ENCODE measurements at regions not wholly inside any gene's neighbourhood (a gene's known extent, or its start where the extent isn't known, plus 50 kb on each side); places are given as distances from the start of the nearest gene placed in this dataset.
"Not testable (repeated sequence)": the region's sequence is repeated elsewhere in the genome, so short reads cannot be mapped to it uniquely, and the experiment has no call there.

GRCh38 chr7:91356915-91357314 lies 92.7 kb downstream of the FZD1 start:
- DNase-seq: no peak

DNA sequence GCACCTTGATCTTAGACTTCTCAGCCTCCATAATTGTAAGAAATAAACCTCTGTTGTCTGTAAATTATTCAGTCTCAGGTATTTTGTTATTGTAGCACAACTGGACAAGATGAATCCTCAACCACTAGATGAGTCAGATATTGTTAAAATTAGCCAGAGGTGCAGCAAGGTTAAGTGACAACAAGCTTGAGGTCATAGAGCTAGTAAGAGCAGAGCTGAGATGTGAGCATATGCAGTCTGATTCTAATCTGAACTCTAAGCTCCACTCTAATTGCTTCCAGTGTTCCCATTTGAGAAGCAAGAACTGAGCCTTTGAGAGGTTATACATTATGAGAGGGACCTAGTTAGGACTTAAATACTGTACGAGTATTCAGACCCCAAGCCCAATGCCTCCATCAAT lies 93.1 kb downstream of the FZD1 start:
- DNase-seq: no peak

- no peak for DNase-seq
Observed at GRCh38 chr7:91357901-91358300, 93.7 kb downstream of the FZD1 start.

GRCh38 chr7:91358303-91358702 lies 94.1 kb downstream of the FZD1 start:
- no peak for DNase-seq

- not testable (repeated sequence) for DNase-seq
Observed at GRCh38 chr7:91365097-91365496, 100.9 kb downstream of the FZD1 start.

- no peak for DNase-seq
Observed at GRCh38 chr7:91366091-91366490, 101.9 kb downstream of the FZD1 start.

GRCh38 chr7:91367812-91368578 lies 103.8 kb downstream of the FZD1 start:
- DNase-seq: no peak

DNA sequence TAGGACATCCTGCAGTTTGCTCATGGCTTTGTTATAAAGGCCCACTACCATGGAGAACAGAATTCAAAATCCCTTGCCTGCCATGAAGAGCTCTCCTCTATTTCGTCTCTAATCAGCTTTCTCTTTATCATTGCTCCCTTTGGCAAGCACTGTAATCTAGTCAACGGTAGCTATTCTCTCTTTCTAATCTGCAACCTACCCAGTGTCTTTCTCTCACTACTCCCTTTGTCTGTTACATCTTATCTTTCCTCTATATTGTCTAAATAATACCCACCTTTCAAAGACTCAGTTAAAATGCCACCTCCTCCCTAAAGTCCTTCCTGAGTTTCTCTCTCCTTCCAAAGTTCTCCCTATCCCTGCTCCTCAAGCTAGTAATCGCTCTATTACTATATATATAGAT lies 108.1 kb downstream of the FZD1 start:
- no peak for DNase-seq

DNA sequence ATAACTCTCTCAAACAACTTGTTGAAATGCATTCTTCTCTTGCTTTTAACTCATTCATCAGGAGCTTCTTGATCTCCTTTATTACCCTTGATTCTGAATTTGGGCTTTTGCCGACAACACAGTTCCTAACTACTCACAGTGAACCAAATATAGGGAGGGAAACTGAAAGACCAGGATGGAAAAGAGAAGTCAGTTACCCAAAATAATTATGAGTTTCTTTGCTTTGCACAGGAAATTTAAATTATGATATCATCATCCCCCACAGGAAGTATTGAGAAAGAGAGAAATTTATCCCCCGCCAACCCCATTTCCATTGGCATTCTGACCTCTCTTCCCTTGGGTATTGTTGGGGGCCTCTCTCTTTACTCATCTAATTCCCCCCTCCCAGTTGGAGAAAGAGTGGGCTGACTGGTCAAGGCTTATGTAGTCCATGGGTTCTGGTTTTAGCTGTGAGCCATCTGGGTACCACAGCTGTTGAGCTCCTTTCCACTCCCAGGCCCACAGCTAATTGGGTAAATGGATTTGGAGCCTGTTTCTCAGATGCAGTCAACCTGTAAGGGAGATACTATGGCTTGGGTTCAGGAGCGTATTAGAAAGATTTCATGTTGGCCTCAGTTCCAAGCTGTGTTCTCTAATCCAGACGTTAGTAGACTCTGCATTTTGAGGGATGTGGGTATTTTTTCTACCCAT lies 109.0 kb downstream of the FZD1 start:
- DNase-seq: no peak

DNA sequence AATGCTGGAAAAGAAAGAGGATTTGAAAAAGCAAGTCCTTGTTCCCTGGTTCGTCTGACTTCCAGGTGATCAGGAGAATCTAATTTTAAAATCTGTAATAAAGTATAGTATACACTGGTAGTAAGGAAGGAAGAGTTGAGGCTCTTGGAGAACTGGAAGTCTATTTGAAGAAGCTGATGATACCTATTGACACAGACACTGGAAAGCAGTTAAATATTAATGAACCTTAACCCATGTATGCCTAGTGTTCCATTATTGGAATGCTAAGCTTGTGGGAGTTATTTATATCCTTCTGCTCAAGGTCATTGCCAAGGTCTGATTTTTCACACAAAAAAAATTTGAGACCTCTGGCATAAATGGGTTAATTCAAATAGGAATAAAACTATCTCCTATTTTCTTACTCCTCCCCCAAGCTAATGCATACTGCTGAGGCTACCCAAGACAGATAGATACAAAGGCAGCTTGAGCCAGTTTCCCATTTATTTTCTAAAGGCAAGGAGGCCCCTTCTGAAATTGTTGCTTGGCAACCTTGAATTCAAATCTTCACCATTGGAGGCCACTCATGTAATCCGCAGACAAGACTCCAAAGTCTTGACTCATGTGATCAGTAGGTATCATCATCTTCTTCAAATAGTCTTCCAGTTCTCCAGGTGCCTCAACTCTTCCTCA lies 110.2 kb downstream of the FZD1 start:
- DNase-seq: no peak

- no peak for DNase-seq
Observed at GRCh38 chr7:91375378-91375777, 111.1 kb downstream of the FZD1 start.

DNA sequence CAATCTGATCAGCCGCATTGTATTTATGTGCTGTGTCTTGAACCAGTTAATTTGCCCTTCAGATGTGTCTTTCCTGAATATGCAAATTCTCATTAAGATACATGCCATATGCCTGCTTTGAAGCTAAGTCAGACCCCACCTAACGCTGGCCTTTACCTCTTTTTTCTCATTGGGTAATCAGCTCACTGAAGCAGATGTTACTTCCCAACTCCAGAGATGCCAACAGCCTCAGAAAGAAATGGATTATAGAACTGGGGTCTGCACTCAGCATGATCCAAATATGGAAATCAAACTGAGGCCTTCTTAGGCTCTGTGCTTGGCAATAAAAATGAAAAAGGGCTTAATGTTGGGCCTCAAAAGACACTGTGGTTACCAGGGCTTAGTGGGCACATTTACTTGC lies 113.9 kb downstream of the FZD1 start:
- DNase-seq: no peak

DNA sequence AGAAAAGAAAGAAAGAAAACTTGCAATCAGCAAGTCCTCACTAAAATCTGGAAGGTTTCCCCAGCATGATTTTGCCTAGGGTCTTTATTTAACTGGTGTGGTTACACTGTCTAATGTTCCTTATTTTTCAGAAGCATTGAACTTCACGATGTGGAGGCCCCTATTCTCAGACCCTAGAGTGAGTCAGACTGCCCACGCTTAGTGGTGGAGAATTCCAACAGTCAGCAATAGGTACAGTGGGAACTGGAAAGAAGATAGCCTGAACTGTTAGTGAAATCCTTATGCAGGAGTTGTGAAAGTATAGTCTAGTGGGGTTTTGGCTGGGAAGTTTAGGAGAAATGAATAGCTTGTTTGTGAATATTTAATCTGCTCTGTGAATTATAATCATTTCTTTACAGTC lies 115.0 kb downstream of the FZD1 start:
- DNase-seq: no peak

GRCh38 chr7:91379991-91380390 lies 115.8 kb downstream of the FZD1 start:
- no peak for DNase-seq

- no peak for DNase-seq
Observed at GRCh38 chr7:91383053-91383904, 119.0 kb downstream of the FZD1 start.

DNA sequence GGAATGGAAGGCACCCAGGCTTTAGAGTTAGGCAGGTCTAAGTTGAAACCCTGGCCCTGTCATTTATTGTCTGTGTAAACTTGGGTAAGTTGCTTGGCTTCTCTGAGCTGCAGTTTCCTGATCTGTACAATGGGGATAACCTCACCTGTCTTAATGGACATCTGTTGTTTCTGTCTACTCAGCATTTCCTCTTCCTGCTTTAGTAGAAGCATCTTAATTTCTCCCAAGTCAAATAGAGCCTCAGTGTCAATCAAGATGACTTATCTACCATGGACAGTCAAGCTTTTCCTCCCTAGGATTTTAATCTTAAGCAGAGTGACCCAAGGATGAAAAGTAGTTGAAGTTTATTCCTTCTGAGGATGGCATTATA lies 119.7 kb downstream of the FZD1 start:
- DNase-seq: no peak

DNA sequence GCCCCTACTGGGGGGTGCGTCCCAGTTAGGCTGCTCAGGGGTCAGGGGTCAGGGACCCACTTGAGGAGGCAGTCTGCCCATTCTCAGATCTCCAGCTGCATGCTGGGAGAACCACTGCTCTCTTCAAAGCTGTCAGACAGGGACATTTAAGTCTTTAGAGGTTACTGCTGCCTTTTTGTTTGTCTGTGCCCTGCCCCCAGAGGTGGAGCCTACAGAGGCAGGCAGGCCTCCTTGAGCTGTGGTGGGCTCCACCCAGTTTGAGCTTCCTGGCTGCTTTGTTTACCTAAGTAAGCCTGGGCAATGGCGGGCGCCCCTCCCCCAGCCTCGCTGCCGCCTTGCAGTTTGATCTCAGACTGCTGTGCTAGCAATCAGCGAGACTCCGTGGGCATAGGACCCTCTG lies 130.5 kb downstream of the FZD1 start:
- DNase-seq: not testable (repeated sequence)

GRCh38 chr7:91395313-91395712 lies 131.1 kb downstream of the FZD1 start:
- not testable (repeated sequence) for DNase-seq

GRCh38 chr7:91397096-91397495 lies 132.9 kb downstream of the FZD1 start:
- no peak for DNase-seq

- peak; percentile 41 for DNase-seq
Observed at GRCh38 chr7:91397612-91398011, 133.4 kb downstream of the FZD1 start.

- DNase-seq: no peak
Observed at GRCh38 chr7:91398341-91398740, 134.1 kb downstream of the FZD1 start.

DNA sequence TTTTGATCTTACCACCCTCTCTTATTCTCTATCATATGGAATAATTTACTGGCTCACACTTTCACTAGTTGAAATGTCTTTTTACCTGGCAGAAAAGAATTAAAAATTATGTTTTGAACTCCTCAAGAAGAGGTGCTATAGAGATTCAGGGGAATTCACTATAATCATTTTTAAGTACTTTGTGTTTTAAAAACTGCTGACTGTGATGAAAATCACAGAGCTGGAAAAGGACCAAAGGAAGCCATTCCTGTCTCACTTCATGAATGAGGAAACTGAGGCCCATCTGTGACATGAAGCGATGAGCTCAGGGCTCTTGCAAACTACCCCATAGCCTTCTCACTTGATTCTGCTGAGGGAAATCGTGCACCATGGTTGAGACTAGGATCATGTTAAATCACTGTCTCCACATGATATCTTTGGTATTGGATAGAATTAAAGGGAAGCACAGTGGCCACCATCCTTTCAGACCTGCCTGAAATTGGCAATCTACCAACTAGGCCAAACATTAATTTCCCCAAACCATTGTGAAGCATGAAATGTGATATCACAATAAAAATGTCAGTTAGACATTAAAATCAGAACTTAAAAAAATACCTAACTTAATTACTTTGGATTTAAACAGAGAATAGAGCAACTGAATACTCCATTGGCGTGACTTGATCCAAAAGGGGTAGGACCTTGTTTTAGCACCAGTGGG lies 141.0 kb downstream of the FZD1 start:
- no peak for DNase-seq

DNA sequence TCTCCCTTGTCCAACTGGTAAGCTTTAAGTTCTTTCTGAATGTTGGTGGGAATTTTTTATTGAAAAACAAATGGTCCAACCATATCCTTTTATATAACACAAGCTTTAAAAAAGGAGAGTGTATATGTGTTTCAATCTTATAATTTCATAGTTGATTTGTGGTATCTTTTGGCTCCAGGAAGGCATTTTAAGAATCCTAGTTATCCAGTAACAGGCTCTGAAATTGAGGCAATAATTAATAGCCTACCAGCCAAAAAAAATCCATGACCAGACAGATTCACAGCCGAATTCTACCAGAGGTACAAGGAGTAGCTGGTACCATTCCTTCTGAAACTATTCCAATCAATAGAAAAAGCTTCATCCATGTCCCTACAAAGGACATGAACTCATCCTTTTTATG lies 141.6 kb downstream of the FZD1 start:
- DNase-seq: not testable (repeated sequence)
